ENCODE measurements at regions not wholly inside any gene's neighbourhood (a gene's known extent, or its start where the extent isn't known, plus 50 kb on each side); places are given as distances from the start of the nearest gene placed in this dataset.

DNA sequence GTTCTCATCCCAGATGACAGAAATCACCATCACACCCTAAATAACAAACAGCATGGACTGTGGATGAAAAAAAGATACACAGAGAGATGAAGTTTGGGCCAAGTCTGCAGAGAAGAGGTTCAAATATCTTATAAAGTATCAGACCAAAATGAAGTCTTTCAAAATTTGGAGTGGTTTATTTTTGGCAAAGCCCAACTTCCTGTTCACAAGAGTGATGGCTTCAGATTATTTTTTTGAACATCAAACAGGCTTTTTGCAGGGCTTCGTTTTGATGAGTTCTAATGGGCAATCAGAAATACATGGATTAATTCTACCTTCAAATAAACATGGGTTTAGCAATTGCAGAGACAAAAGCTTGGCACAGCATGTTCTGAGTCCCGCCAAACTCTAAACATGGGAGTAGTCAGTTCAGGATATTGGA, 378.2 kb upstream of the RPS23 start:
- ChIA-PET RAD21 (ENCODE audit: low non-redundant PET in 1 of 2, low total read pairs in 2 of 2, uncharacterized antibody in 2 of 2, unreplicated experiment in 2 of 2) (no interaction called here), POLR2A (no interaction called here), CTCF (no interaction called here)
- no peaks in the 10 kb centered on the region for H3K4me1 ChIP-seq (ENCODE audit: control insufficient read depth in 1 of 2, insufficient read depth in 2 of 2, low read length in 2 of 2)
- no peaks in the 10 kb centered on the region for H3K9me2 ChIP-seq (ENCODE audit: insufficient read depth)
- intact Hi-C loops (cut with micrococcal nuclease): no loop called here
- DNase-seq (ENCODE audit: low read depth, low spot score): no peak
- H3K27ac ChIP-seq (ENCODE audit: low read depth, low read length): no peak overlapping the region
- H3K79me2 ChIP-seq (ENCODE audit: insufficient read depth, low read length): no peaks in the 10 kb centered on the region
- ATAC-seq: no peak
- TF ChIP-seq, protein P1, sequence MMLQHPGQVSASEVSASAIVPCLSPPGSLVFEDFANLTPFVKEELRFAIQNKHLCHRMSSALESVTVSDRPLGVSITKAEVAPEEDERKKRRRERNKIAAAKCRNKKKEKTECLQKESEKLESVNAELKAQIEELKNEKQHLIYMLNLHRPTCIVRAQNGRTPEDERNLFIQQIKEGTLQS (IDR thresholded peaks at IDR 0.05): no peak
- TF ChIP-seq JUND (IDR thresholded peaks at IDR 0.05): no peak
- TF ChIP-seq, protein P2, sequence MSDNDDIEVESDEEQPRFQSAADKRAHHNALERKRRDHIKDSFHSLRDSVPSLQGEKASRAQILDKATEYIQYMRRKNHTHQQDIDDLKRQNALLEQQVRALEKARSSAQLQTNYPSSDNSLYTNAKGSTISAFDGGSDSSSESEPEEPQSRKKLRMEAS (IDR thresholded peaks at IDR 0.05): no peak
- no peak for TF ChIP-seq EZH2phosphoT487 (IDR thresholded peaks at IDR 0.05; ENCODE audit: borderline replicate concordance)
- TF ChIP-seq YY1 (IDR thresholded peaks at IDR 0.05; ENCODE audit: extremely low read depth, insufficient replicate concordance, low read depth, low read length): no peak
- no peak for TF ChIP-seq EGR1 (IDR thresholded peaks at IDR 0.05; ENCODE audit: low read depth)
- no peak for TF ChIP-seq ZFX (IDR thresholded peaks at IDR 0.05)
- TF ChIP-seq, protein P3, sequence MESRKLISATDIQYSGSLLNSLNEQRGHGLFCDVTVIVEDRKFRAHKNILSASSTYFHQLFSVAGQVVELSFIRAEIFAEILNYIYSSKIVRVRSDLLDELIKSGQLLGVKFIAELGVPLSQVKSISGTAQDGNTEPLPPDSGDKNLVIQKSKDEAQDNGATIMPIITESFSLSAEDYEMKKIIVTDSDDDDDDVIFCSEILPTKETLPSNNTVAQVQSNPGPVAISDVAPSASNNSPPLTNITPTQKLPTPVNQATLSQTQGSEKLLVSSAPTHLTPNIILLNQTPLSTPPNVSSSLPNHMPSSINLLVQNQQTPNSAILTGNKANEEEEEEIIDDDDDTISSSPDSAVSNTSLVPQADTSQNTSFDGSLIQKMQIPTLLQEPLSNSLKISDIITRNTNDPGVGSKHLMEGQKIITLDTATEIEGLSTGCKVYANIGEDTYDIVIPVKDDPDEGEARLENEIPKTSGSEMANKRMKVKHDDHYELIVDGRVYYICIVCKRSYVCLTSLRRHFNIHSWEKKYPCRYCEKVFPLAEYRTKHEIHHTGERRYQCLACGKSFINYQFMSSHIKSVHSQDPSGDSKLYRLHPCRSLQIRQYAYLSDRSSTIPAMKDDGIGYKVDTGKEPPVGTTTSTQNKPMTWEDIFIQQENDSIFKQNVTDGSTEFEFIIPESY (IDR thresholded peaks at IDR 0.05; ENCODE audit: extremely low read depth, insufficient replicate concordance, low read length): no peak
- TF ChIP-seq ZNF274 (IDR thresholded peaks at IDR 0.05; ENCODE audit: low read depth, low read length): no peak
- no peak for TF ChIP-seq ELF1 (IDR thresholded peaks at IDR 0.05; ENCODE audit: borderline replicate concordance, low read depth)
- no peak for TF ChIP-seq SIN3A (IDR thresholded peaks at IDR 0.05; ENCODE audit: low read depth)
- TF ChIP-seq CBX3 (IDR thresholded peaks at IDR 0.05; ENCODE audit: low read depth): no peak
- no peak for TF ChIP-seq CEBPB (IDR thresholded peaks at IDR 0.05; ENCODE audit: low read depth)
- BruUV-seq (replicated peaks): no TSS peak
- no peak overlapping the region for H2AFZ ChIP-seq (ENCODE audit: low read depth, low read length, poor library complexity, severe bottlenecking)
- H4K20me1 ChIP-seq (ENCODE audit: insufficient read depth): no peaks in the 10 kb centered on the region
- H3K4me3 ChIP-seq (replicated peaks in 1 of 2; ENCODE audit: low read depth in 1 of 2, low read length in 2 of 2): no peak overlapping the region
- H3K27me3 ChIP-seq (ENCODE audit: insufficient read depth, low read length): no peaks in the 10 kb centered on the region
- H3K36me3 ChIP-seq (ENCODE audit: control insufficient read depth in 1 of 2, insufficient read depth in 2 of 2, low read length in 2 of 2): no peaks in the 10 kb centered on the region
- H3K4me2 ChIP-seq (ENCODE audit: low read length): no peak overlapping the region
- no peak overlapping the region for H3K9ac ChIP-seq (ENCODE audit: low read length)
- no peaks in the 10 kb centered on the region for H3K9me3 ChIP-seq (ENCODE audit: control insufficient read depth in 1 of 2, insufficient read depth in 1 of 2, low read depth in 1 of 2, low read length in 2 of 2)
